H9 (cell line): ENCODE measurements at regions not wholly inside any gene's neighbourhood (a gene's known extent, or its start where the extent isn't known, plus 50 kb on each side); places are given as distances from the start of the nearest gene placed in this dataset.

Experiments used
- DNase-seq: peaks from one replicate; pipeline ENCODE4 v3.0.0-alpha.2; 2017
- H2AFZ ChIP-seq: one replicate; pipeline ENCODE4 v1.6.1; 2013; ENCODE audit warnings: mild to moderate bottlenecking, low read length, control low read depth, moderate library complexity
- H2AK5ac ChIP-seq: 2 replicates; pipeline ENCODE4 v1.6.1; 2013; ENCODE audit warnings: low read length, control low read depth, mixed read lengths; ENCODE audit not compliant: insufficient read length
- H2BK120ac ChIP-seq: one replicate; pipeline ENCODE4 v1.6.1; 2013; ENCODE audit warnings: low read depth, mild to moderate bottlenecking, low read length, control low read depth, inconsistent platforms; ENCODE audit not compliant: poor library complexity, severe bottlenecking
- H2BK12ac ChIP-seq: 2 replicates; pipeline ENCODE4 v1.6.1; 2013; ENCODE audit warnings: low read length, control low read depth, mixed read lengths, low read depth; ENCODE audit not compliant: insufficient read length
- H2BK15ac ChIP-seq: 2 replicates; pipeline ENCODE4 v1.6.1; 2013; ENCODE audit warnings: low read depth, low read length, control low read depth
- H2BK20ac ChIP-seq: one replicate; pipeline ENCODE4 v1.6.1; 2013; ENCODE audit warnings: low read depth, mild to moderate bottlenecking, low read length, control low read depth, inconsistent platforms; ENCODE audit not compliant: poor library complexity, severe bottlenecking
- H2BK5ac ChIP-seq: 2 replicates; pipeline ENCODE4 v1.6.1; 2013; ENCODE audit warnings: low read length, control low read depth, mixed read lengths; ENCODE audit not compliant: insufficient read length
- H3K14ac ChIP-seq: 2 replicates; pipeline ENCODE4 v1.6.1; 2013; ENCODE audit warnings: low read length, control low read depth; ENCODE audit not compliant: insufficient read depth
- H3K18ac ChIP-seq: 2 replicates; pipeline ENCODE4 v1.6.1; 2013; ENCODE audit warnings: low read depth, mild to moderate bottlenecking, mixed read lengths, low read length, control low read depth; ENCODE audit not compliant: insufficient read length
- H3K23ac ChIP-seq: 2 replicates; pipeline ENCODE4 v1.6.1; 2013; ENCODE audit warnings: low read length, control low read depth, mixed read lengths, low read depth; ENCODE audit not compliant: insufficient read length
- H3K23me2 ChIP-seq: 2 replicates; pipeline ENCODE4 v1.6.1; 2013; ENCODE audit warnings: low read depth, mild to moderate bottlenecking, mixed read lengths, low read length, control low read depth; ENCODE audit not compliant: insufficient read length, poor library complexity, severe bottlenecking
- H3K27ac ChIP-seq: 2 replicates; pipeline ENCODE4 v1.5.1; 2013; ENCODE audit warnings: low read length, control low read depth, mixed read lengths, low read depth; ENCODE audit not compliant: insufficient read length
- H3K27me3 ChIP-seq: 2 replicates; pipeline ENCODE4 v1.6.1; 2013; ENCODE audit warnings: low read length, control low read depth, inconsistent platforms; ENCODE audit not compliant: insufficient read depth
- H3K4ac ChIP-seq: 2 replicates; pipeline ENCODE4 v1.6.1; 2013; ENCODE audit warnings: low read depth, mild to moderate bottlenecking, control low read depth, inconsistent platforms, low read length, moderate library complexity
- H3K4me1 ChIP-seq: 2 replicates; pipeline ENCODE4 v1.6.1; 2013; ENCODE audit warnings: low read length, control low read depth, inconsistent platforms; ENCODE audit not compliant: insufficient read depth
- H3K4me2 ChIP-seq: 2 replicates; pipeline ENCODE4 v1.6.1; 2013; ENCODE audit warnings: low read length, control low read depth, mixed read lengths; ENCODE audit not compliant: insufficient read length, insufficient read depth
- H3K56ac ChIP-seq: 2 replicates; pipeline ENCODE4 v1.6.1; 2013; ENCODE audit warnings: low read depth, mild to moderate bottlenecking, mixed read lengths, low read length, control low read depth; ENCODE audit not compliant: insufficient read length
- H3K79me1 ChIP-seq: 2 replicates; pipeline ENCODE4 v1.6.1; 2013; ENCODE audit warnings: low read depth, mild to moderate bottlenecking, moderate library complexity, low read length, control low read depth, inconsistent platforms; ENCODE audit not compliant: insufficient read depth, poor library complexity, severe bottlenecking
- H3K79me2 ChIP-seq: 2 replicates; pipeline ENCODE4 v1.6.1; 2013; ENCODE audit warnings: low read length, control low read depth, inconsistent platforms; ENCODE audit not compliant: insufficient read depth
- H3K9ac ChIP-seq: 2 replicates; pipeline ENCODE4 v1.6.1; 2013; ENCODE audit warnings: low read length, control low read depth, mixed read lengths; ENCODE audit not compliant: insufficient read length; ENCODE audit errors: extremely low read depth
- H3K9me3 ChIP-seq: one replicate; pipeline ENCODE4 v1.6.1; 2013; ENCODE audit warnings: low read depth, low read length, inconsistent platforms; ENCODE audit not compliant: control insufficient read depth
- H3T11ph ChIP-seq: one replicate; pipeline ENCODE4 v1.6.1; 2013; ENCODE audit warnings: mild to moderate bottlenecking, low read length, control low read depth, inconsistent platforms
- H4K20me1 ChIP-seq: one replicate; pipeline ENCODE4 v1.6.1; 2013; ENCODE audit not compliant: control insufficient read depth, insufficient read length, insufficient read depth
- H4K5ac ChIP-seq: 2 replicates; pipeline ENCODE4 v1.6.1; 2013; ENCODE audit warnings: low read depth, mild to moderate bottlenecking, mixed read lengths, low read length, control low read depth; ENCODE audit not compliant: insufficient read length
- H4K8ac ChIP-seq: replicated peaks from 2 replicates; pipeline ENCODE4 v1.6.1; 2013; ENCODE audit warnings: low read length, control low read depth, mixed read lengths, low read depth; ENCODE audit not compliant: insufficient read length
- H4K91ac ChIP-seq: 2 replicates; pipeline ENCODE4 v1.6.1; 2013; ENCODE audit warnings: low read depth, mild to moderate bottlenecking, moderate library complexity, mixed read lengths, low read length, control low read depth; ENCODE audit not compliant: insufficient read length
- H3K27ac Mint-ChIP-seq, 3 experiments: 2 replicates in 2 of 3; 3 replicates in 1 of 3; pipeline ENCODE4 v1.8.0; 2020 to 2021; ENCODE audit warnings: mixed read lengths in 3 of 3, mild to moderate bottlenecking in 1 of 3, moderate library complexity in 1 of 3
- H3K27me3 Mint-ChIP-seq: 2 replicates; pipeline ENCODE4 v1.8.0; 2021; ENCODE audit warnings: low read depth, mild to moderate bottlenecking, moderate library complexity, mixed read lengths
- H3K36me3 Mint-ChIP-seq, 3 experiments: 2 replicates in 2 of 3; 3 replicates in 1 of 3; pipeline ENCODE4 v1.8.0; 2020 to 2021; ENCODE audit warnings: low read depth in 3 of 3, mixed read lengths in 3 of 3; ENCODE audit not compliant: insufficient read depth in 1 of 3
- H3K4me1 Mint-ChIP-seq, 2 experiments: 2 replicates each; pipeline ENCODE4 v1.8.0; 2020; ENCODE audit warnings: mixed read lengths in 2 of 2
- H3K4me3 Mint-ChIP-seq, 2 experiments: 2 replicates in 1 of 2; 3 replicates in 1 of 2; pipeline ENCODE4 v1.8.0; 2020 to 2021; ENCODE audit warnings: mild to moderate bottlenecking in 2 of 2, mixed read lengths in 2 of 2, moderate library complexity in 1 of 2
- H3K9me3 Mint-ChIP-seq, 2 experiments: 2 replicates in 1 of 2; 3 replicates in 1 of 2; pipeline ENCODE4 v1.8.0; 2020; ENCODE audit warnings: mild to moderate bottlenecking in 2 of 2, mixed read lengths in 2 of 2, moderate library complexity in 1 of 2
- CTCF ChIP-seq: fragments of 200-600 bp; sonication (generic); conservative IDR thresholded peaks from 3 replicates; pipeline ENCODE4 v1.8.0; 2021; ENCODE audit warnings: antibody characterized with exemption, mild to moderate bottlenecking
- WGBS: extraction: QIAGEN DNeasy Blood & Tissue Kit; methylation state at CpG from one replicate; pipeline ENCODE4 v1.1.7; 2013; ENCODE audit warnings: missing lambda C conversion rate, low lambda C conversion rate, mixed read lengths; ENCODE audit not compliant: insufficient read length; ENCODE audit errors: extremely low coverage; 5-methylcytosine and 5-hydroxymethylcytosine counted together

DNA sequence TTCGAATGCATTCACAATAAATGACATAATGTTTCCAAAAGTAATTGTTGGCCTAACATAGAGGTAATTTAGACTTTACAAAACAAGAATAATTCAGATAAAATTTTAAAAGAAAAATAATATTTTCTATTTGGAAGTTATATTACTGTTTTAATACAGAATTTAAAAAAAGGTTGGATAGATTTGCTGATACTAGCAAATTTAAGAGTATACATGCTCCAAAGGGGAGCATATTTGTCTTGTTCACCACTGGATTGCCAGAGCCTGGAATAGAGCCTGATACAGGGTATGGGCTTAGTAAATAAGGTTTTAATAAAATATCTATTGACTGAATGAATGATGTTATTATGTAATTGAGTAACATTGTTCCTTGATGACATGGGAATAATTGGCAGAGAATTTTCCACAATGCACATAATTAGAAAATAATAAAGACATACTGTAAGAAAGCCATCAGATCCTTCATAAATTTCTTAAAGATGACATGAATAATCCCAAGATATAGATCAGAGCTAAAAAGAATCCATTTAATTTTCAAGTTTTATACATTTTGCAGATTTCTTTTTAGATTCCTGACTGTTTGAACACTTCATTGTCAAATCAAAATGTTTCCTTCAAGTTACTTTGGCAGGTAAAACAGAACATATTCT lies 305.3 kb downstream of the SLC6A15 start:
- no peak for DNase-seq
- no peak overlapping the region for H3K9ac ChIP-seq
- H2BK20ac ChIP-seq, result no peak overlapping the region
- Mint-ChIP-seq H3K4me3 (no peak overlapping the region), H3K27me3 (no peaks in the 10 kb centered on the region), H3K36me3 (no peaks in the 10 kb centered on the region), H3K4me1 (peaks cover 3% of the 10 kb centered on the region in 2 experiments; a peak in 1 of 4 replicates), H3K27ac (no peak overlapping the region), H3K9me3 (no peaks in the 10 kb centered on the region)
- no peak overlapping the region for H3T11ph ChIP-seq
- no peaks in the 10 kb centered on the region for H4K20me1 ChIP-seq
- H3K18ac ChIP-seq, result no peak overlapping the region
- H4K5ac ChIP-seq, result no peak overlapping the region
- no peak overlapping the region for H4K91ac ChIP-seq
- no peaks in the 10 kb centered on the region for H3K79me1 ChIP-seq
- H3K79me2 ChIP-seq, result no peaks in the 10 kb centered on the region
- H3K4ac ChIP-seq, result no peak overlapping the region
- H3K23me2 ChIP-seq, result no peaks in the 10 kb centered on the region
- H3K4me1 ChIP-seq, result peaks cover 2% of the 10 kb centered on the region; the same call in 1 of the 2 replicates
- H3K14ac ChIP-seq, result no peak overlapping the region
- no CpG with 5 or more reads among the region's 1 CpG for WGBS
- H2AFZ ChIP-seq, result no peak overlapping the region
- no peaks in the 10 kb centered on the region for H3K9me3 ChIP-seq
- H2BK120ac ChIP-seq, result no peak overlapping the region
- no peaks in the 10 kb centered on the region for H3K27me3 ChIP-seq
- no peak overlapping the region for H2BK12ac ChIP-seq
- no peak overlapping the region for H3K27ac ChIP-seq
- H2AK5ac ChIP-seq, result no peak overlapping the region
- H2BK15ac ChIP-seq, result no peak overlapping the region
- TF ChIP-seq CTCF, result no peak
- H3K56ac ChIP-seq, result no peak overlapping the region
- H4K8ac ChIP-seq, result no peak overlapping the region
- no peak overlapping the region for H3K4me2 ChIP-seq
- H2BK5ac ChIP-seq, result no peak overlapping the region
- H3K23ac ChIP-seq, result no peak overlapping the region
